Nephron (organoid): ENCODE measurements at regions not wholly inside any gene's neighbourhood (a gene's known extent, or its start where the extent isn't known, plus 50 kb on each side); places are given as distances from the start of the nearest gene placed in this dataset.

ENCODE experiments used
- H3K27ac Mint-ChIP-seq, 3 experiments: 2 replicates each; pipeline ENCODE4 v1.8.0; 2020; ENCODE audit warnings: mixed read lengths in 3 of 3, mild to moderate bottlenecking in 2 of 3, moderate library complexity in 1 of 3
- H3K27me3 Mint-ChIP-seq: 2 replicates; pipeline ENCODE4 v1.8.0; 2021; ENCODE audit warnings: low read depth, mild to moderate bottlenecking, moderate library complexity, mixed read lengths
- H3K36me3 Mint-ChIP-seq: 2 replicates; pipeline ENCODE4 v1.8.0; 2020; ENCODE audit warnings: low read depth, mixed read lengths
- H3K4me1 Mint-ChIP-seq: 2 replicates; pipeline ENCODE4 v1.8.0; 2020; ENCODE audit warnings: mixed read lengths
- H3K4me3 Mint-ChIP-seq, 3 experiments: 2 replicates each; pipeline ENCODE4 v1.8.0; 2020; ENCODE audit warnings: mild to moderate bottlenecking in 3 of 3, mixed read lengths in 3 of 3, moderate library complexity in 2 of 3
- H3K9me3 Mint-ChIP-seq: 2 replicates; pipeline ENCODE4 v1.8.0; 2020; ENCODE audit warnings: mixed read lengths
- TF ChIP-seq, protein P1 (sequence below), 3 experiments: fragments of 200-600 bp; sonication (generic); IDR thresholded peaks; one replicate each; pipeline ENCODE4 v1.5.0; 2021; ENCODE audit warnings: antibody characterized with exemption in 3 of 3; ENCODE audit not compliant: unreplicated experiment in 3 of 3

DNA sequence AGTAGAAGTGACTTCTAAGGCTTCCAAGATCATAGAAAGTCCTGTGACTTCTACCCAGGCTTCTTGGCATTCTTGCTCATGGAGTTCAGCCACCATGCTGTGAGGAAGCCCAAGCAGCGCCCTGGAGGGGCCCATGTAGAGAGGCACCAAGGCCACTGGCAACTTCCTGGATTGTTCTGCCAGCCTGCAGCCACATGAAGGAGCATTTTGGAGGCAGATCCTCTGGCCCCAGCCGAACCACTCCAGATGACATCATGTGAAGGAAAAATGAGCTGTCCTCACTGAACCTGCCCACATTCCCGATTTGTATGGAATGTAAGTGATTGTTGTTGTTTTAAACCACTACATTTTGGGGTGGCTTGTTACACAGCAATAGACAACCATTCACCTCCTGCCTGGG is 51.5 kb upstream of the MNX1 start:
- Mint-ChIP-seq H3K9me3 (peaks cover 26% of the 10 kb centered on the region), H3K27me3 (peaks cover 20% of the 10 kb centered on the region), H3K27ac (no peak overlapping the region), H3K4me3 (no peak overlapping the region), H3K36me3 (no peaks in the 10 kb centered on the region), H3K4me1 (no peaks in the 10 kb centered on the region)
- TF ChIP-seq, protein P1, sequence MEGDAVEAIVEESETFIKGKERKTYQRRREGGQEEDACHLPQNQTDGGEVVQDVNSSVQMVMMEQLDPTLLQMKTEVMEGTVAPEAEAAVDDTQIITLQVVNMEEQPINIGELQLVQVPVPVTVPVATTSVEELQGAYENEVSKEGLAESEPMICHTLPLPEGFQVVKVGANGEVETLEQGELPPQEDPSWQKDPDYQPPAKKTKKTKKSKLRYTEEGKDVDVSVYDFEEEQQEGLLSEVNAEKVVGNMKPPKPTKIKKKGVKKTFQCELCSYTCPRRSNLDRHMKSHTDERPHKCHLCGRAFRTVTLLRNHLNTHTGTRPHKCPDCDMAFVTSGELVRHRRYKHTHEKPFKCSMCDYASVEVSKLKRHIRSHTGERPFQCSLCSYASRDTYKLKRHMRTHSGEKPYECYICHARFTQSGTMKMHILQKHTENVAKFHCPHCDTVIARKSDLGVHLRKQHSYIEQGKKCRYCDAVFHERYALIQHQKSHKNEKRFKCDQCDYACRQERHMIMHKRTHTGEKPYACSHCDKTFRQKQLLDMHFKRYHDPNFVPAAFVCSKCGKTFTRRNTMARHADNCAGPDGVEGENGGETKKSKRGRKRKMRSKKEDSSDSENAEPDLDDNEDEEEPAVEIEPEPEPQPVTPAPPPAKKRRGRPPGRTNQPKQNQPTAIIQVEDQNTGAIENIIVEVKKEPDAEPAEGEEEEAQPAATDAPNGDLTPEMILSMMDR (IDR thresholded peaks at IDR 0.05; ENCODE audit: unreplicated experiment in 3 of 3) = no peak

DNA sequence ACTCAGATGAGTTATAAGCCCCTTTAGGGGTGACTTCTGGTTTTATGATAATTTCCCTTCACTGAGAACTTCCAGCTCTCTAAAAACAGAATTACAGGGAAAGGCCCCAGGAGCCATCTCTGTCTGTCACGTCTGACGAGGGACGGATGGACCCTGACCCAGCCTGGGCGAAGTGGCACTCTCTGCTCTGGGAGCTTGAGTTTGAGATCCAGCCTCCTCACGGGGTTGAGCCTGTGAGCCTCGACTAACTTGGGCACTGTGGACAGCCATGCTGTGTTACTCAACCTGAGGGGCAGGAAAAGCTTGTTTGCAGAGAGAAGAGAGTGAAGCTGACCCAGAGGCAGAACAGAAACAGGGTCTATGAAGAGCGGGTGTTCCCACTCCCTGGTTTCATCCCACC is 54.6 kb upstream of the MNX1 start:
- H3K36me3 Mint-ChIP-seq = no peaks in the 10 kb centered on the region
- H3K27me3 Mint-ChIP-seq = peaks cover 27% of the 10 kb centered on the region
- H3K4me1 Mint-ChIP-seq = no peaks in the 10 kb centered on the region
- no peak overlapping the region for H3K27ac Mint-ChIP-seq
- H3K9me3 Mint-ChIP-seq = peaks cover 31% of the 10 kb centered on the region
- TF ChIP-seq, protein P1 (IDR thresholded peaks at IDR 0.05; ENCODE audit: unreplicated experiment in 3 of 3) = no peak
- H3K4me3 Mint-ChIP-seq = no peak overlapping the region

DNA sequence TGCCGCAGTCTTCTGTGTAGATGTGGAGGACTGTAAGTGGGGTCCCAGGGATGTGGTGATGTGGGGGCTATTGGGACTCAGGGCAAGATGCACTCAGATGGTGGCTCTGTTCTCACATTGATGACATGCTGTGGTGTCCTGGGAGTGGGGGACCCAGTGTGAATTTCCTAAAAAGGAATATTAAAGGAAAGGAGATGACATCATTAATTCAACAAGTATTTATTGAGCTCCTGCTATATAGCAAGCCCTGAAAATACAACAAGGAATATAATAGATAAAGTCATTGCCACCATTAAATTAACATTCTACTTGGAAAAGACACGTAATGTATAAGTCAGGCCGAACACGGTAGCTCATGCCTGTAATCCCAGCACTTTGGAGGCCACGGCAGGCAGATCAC is 61.9 kb upstream of the MNX1 start:
- no peak overlapping the region for H3K27ac Mint-ChIP-seq

DNA sequence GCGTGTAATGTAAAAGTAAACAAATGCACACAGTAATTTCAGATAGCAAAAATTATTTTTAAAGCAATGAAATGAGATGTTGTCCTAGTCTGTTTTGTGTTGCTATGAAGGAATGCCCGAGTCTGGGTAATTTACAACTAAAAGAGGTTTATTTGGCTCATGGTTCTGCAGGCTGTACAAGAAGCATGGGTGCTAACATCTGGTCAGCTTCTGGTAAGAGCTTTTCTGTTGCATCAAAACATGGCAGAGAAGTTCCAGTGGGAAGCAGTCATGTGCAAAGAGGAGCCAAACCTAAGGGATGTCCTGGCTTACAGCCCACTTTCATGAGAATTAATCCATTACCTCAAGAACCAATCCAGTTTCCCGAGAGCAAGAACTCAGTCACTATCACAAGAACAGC is 62.9 kb upstream of the MNX1 start:
- no peaks in the 10 kb centered on the region for H3K36me3 Mint-ChIP-seq
- peaks cover 54% of the 10 kb centered on the region for H3K27me3 Mint-ChIP-seq
- H3K9me3 Mint-ChIP-seq = peaks cover 4% of the 10 kb centered on the region
- no peaks in the 10 kb centered on the region for H3K4me1 Mint-ChIP-seq
- no peak overlapping the region for H3K27ac Mint-ChIP-seq
- TF ChIP-seq, protein P1 (IDR thresholded peaks at IDR 0.05; ENCODE audit: unreplicated experiment in 3 of 3) = no peak
- H3K4me3 Mint-ChIP-seq = no peak overlapping the region

More for the DNA sequence above, 61.9 kb upstream of the MNX1 start:
- peaks cover 48% of the 10 kb centered on the region for H3K27me3 Mint-ChIP-seq
- no peak overlapping the region for H3K4me3 Mint-ChIP-seq
- TF ChIP-seq, protein P1 (IDR thresholded peaks at IDR 0.05; ENCODE audit: unreplicated experiment in 3 of 3) = no peak
- H3K4me1 Mint-ChIP-seq = no peaks in the 10 kb centered on the region
- peaks cover 5% of the 10 kb centered on the region for H3K9me3 Mint-ChIP-seq
- H3K36me3 Mint-ChIP-seq = no peaks in the 10 kb centered on the region

DNA sequence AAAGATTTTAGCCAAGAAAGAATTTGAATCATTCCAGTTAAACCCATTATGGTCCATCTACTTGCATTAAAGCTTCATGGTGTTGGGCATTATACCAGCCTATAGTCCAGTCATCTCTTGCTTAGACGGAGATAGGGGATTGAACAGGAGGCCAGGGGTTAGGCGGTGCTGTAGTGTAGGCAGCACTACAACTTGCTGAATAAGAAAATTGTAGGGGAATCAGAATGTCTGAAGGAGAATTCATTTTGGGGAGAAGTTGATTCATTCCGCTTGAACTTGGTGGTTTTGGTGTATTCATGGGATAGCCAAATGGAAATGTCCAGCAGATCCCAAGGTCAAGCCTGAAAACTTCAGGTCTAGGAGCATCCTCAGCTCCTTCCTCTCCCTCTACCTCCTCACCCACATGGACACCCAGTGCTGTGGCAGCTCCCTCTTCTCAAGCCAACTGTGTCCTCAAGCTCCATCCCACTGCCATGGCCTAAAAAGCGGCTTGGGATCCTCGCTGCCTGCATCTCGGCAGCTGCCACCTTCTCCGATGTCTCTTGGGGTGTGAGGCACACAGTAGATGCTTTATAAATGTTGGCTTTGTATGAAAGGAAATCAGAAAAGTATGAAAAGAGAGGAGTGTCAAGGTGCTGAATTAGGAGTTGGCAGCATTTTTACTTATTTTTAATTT is 63.6 kb upstream of the MNX1 start:
- Mint-ChIP-seq H3K27me3 (peaks cover 56% of the 10 kb centered on the region), H3K4me3 (no peak overlapping the region), H3K9me3 (peaks cover 4% of the 10 kb centered on the region), H3K4me1 (no peaks in the 10 kb centered on the region), H3K27ac (no peak overlapping the region), H3K36me3 (no peaks in the 10 kb centered on the region)
- TF ChIP-seq, protein P1 (IDR thresholded peaks at IDR 0.05; ENCODE audit: unreplicated experiment in 3 of 3) = no peak

GRCh38 chr7:157076466-157076865 is 62.3 kb upstream of the UBE3C start:
- Mint-ChIP-seq H3K9me3 (peaks cover 2% of the 10 kb centered on the region), H3K27me3 (peaks cover 75% of the 10 kb centered on the region), H3K36me3 (no peaks in the 10 kb centered on the region), H3K27ac (no peak overlapping the region), H3K4me1 (no peaks in the 10 kb centered on the region), H3K4me3 (no peak overlapping the region)
- TF ChIP-seq, protein P1 (IDR thresholded peaks at IDR 0.05; ENCODE audit: unreplicated experiment in 3 of 3) = no peak
